ENCODE measurements at regions not wholly inside any gene's neighbourhood (a gene's known extent, or its start where the extent isn't known, plus 50 kb on each side); places are given as distances from the start of the nearest gene placed in this dataset.

- no peak for DNase-seq (ENCODE audit: low spot score)
Observed at GRCh38 chr9:90948156-90948555, 146.5 kb downstream of the SYK start.

GRCh38 chr9:90950600-90950999 is 149.0 kb downstream of the SYK start:
- DNase-seq (ENCODE audit: low spot score), result no peak

GRCh38 chr9:90953200-90953599 is 151.6 kb downstream of the SYK start:
- no peak for DNase-seq (ENCODE audit: low spot score)

GRCh38 chr9:90953805-90954204 is 152.2 kb downstream of the SYK start:
- DNase-seq (ENCODE audit: low spot score), result no peak

GRCh38 chr9:90956026-90956810 is 154.6 kb downstream of the SYK start:
- DNase-seq (ENCODE audit: low spot score), result no peak

- no peak for DNase-seq (ENCODE audit: low spot score)
Observed at GRCh38 chr9:90958328-90958727, 156.7 kb downstream of the SYK start.

GRCh38 chr9:90960941-90961340 is 159.3 kb downstream of the SYK start:
- no peak for DNase-seq (ENCODE audit: low spot score)

GRCh38 chr9:90961375-90961774 is 159.8 kb downstream of the SYK start:
- DNase-seq (ENCODE audit: low spot score), result no peak

- no peak for DNase-seq (ENCODE audit: low spot score)
Observed at GRCh38 chr9:90964101-90965020, 162.7 kb downstream of the SYK start.

- DNase-seq (ENCODE audit: low spot score), result no peak
Observed at GRCh38 chr9:90965226-90966030, 163.8 kb downstream of the SYK start.

- no peak for DNase-seq (ENCODE audit: low spot score)
Observed at GRCh38 chr9:90966031-90966290, 164.3 kb downstream of the SYK start.

- DNase-seq (ENCODE audit: low spot score), result no peak
Observed at GRCh38 chr9:90966480-90967144, 165.0 kb downstream of the SYK start.

- DNase-seq (ENCODE audit: low spot score), result no peak
Observed at GRCh38 chr9:90967145-90967538, 165.5 kb downstream of the SYK start.

- no peak for DNase-seq (ENCODE audit: low spot score)
Observed at GRCh38 chr9:90969021-90969675, 167.5 kb downstream of the SYK start.

- DNase-seq (ENCODE audit: low spot score), result no peak
Observed at GRCh38 chr9:90970608-90971007, 169.0 kb downstream of the SYK start.

GRCh38 chr9:90972057-90972456 is 170.4 kb downstream of the SYK start:
- DNase-seq (ENCODE audit: low spot score), result no peak

- DNase-seq (ENCODE audit: low spot score), result no peak
Observed at GRCh38 chr9:90974016-90974415, 172.4 kb downstream of the SYK start.

- DNase-seq (ENCODE audit: low spot score), result no peak
Observed at GRCh38 chr9:90974643-90975245, 173.1 kb downstream of the SYK start.

- DNase-seq (ENCODE audit: low spot score), result no peak
Observed at GRCh38 chr9:90975781-90976538, 174.3 kb downstream of the SYK start.

GRCh38 chr9:90979138-90979551 is 177.5 kb downstream of the SYK start:
- DNase-seq (ENCODE audit: low spot score), result no peak
